Smooth muscle cell (in vitro differentiated cells): ENCODE measurements at regions not wholly inside any gene's neighbourhood (a gene's known extent, or its start where the extent isn't known, plus 50 kb on each side); places are given as distances from the start of the nearest gene placed in this dataset.

ENCODE experiments used
- DNase-seq: peaks from one replicate; lab custom pipeline; 2025; ENCODE audit not compliant: unreplicated experiment; lab: John Stamatoyannopoulos, UW
- H2AFZ ChIP-seq: fragments of 200-600 bp; sonication (generic); 2 replicates; pipeline ENCODE4 v1.6.0; 2016; ENCODE audit warnings: antibody characterized with exemption, low read depth, mild to moderate bottlenecking
- H3F3A ChIP-seq: fragments of 200-600 bp; sonication (generic); 2 replicates; pipeline ENCODE4 v1.6.0; 2017; ENCODE audit warnings: antibody characterized with exemption, low read depth
- H3K27ac ChIP-seq: fragments of 200-600 bp; sonication (generic); 2 replicates; pipeline ENCODE4 v1.5.1; 2016; ENCODE audit warnings: low read depth, mild to moderate bottlenecking
- H3K27me3 ChIP-seq: fragments of 200-600 bp; sonication (generic); 2 replicates; pipeline ENCODE4 v1.6.1; 2016; ENCODE audit warnings: low read depth, mild to moderate bottlenecking
- H3K36me3 ChIP-seq: fragments of 200-600 bp; sonication (generic); 2 replicates; pipeline ENCODE4 v1.5.1; 2016; ENCODE audit warnings: low read depth
- H3K4me1 ChIP-seq: fragments of 200-600 bp; sonication (generic); 2 replicates; pipeline ENCODE4 v1.5.1; 2016; ENCODE audit warnings: low read depth
- H3K4me2 ChIP-seq: fragments of 200-600 bp; sonication (generic); 2 replicates; pipeline ENCODE4 v1.6.0; 2016; ENCODE audit warnings: mild to moderate bottlenecking
- H3K4me3 ChIP-seq: fragments of 200-600 bp; sonication (generic); 2 replicates; pipeline ENCODE4 v1.5.1; 2016; ENCODE audit warnings: mild to moderate bottlenecking
- H3K79me2 ChIP-seq: fragments of 200-600 bp; sonication (generic); 2 replicates; pipeline ENCODE4 v1.6.0; 2016; ENCODE audit warnings: low read depth, mild to moderate bottlenecking
- H3K9ac ChIP-seq: fragments of 200-600 bp; sonication (generic); 2 replicates; pipeline ENCODE4 v1.6.0; 2016; ENCODE audit warnings: low read depth
- H3K9me3 ChIP-seq: fragments of 200-600 bp; sonication (generic); replicated peaks from 2 replicates; pipeline ENCODE4 v1.5.1; 2016; ENCODE audit warnings: low read depth
- H4K20me1 ChIP-seq: fragments of 200-600 bp; sonication (generic); 2 replicates; pipeline ENCODE4 v1.6.0; 2016; ENCODE audit warnings: low read depth
- CTCF ChIP-seq: fragments of 200-600 bp; sonication (generic); IDR thresholded peaks from 2 replicates; pipeline ENCODE4 v1.5.1; 2017; ENCODE audit warnings: borderline replicate concordance, mild to moderate bottlenecking, antibody characterized with exemption; ENCODE audit not compliant: insufficient read depth, poor library complexity, severe bottlenecking
- WGBS: methylation state at CpG from one replicate; pipeline ENCODE4 v1.1.7; 2016; ENCODE audit warnings: low lambda C conversion rate; 5-methylcytosine and 5-hydroxymethylcytosine counted together

- Histone ChIP-seq H3F3A (peaks cover 5% of the 10 kb centered on the region), H2AFZ (no peak overlapping the region), H3K27me3 (no peaks in the 10 kb centered on the region), H3K4me3 (no peak overlapping the region), H4K20me1 (no peaks in the 10 kb centered on the region), H3K27ac (peak overlapping the region; percentile 75), H3K9ac (peak overlapping the region; percentile 48), H3K9me3 (no peaks in the 10 kb centered on the region), H3K4me2 (no peak overlapping the region), H3K36me3 (no peaks in the 10 kb centered on the region), H3K4me1 (peaks cover 5% of the 10 kb centered on the region), H3K79me2 (no peaks in the 10 kb centered on the region)
- no peak for DNase-seq
- whole genome bisulfite sequencing, result 78% methylated on average over 8 of the region's 8 CpGs
- no peak for TF ChIP-seq CTCF
Observed at GRCh38 chr7:46651561-46652088, 730.6 kb upstream of the IGFBP3 start.

GRCh38 chr7:46651070-46651469 lies 730.0 kb upstream of the IGFBP3 start:
- Histone ChIP-seq H3K9ac (no peak overlapping the region), H3F3A (peaks cover 5% of the 10 kb centered on the region), H3K27ac (peak overlapping the region; percentile 75), H3K4me1 (peaks cover 5% of the 10 kb centered on the region), H3K36me3 (no peaks in the 10 kb centered on the region), H3K79me2 (no peaks in the 10 kb centered on the region), H3K27me3 (no peaks in the 10 kb centered on the region), H3K4me3 (no peak overlapping the region), H2AFZ (no peak overlapping the region), H4K20me1 (no peaks in the 10 kb centered on the region), H3K4me2 (no peak overlapping the region), H3K9me3 (no peaks in the 10 kb centered on the region)
- DNase-seq, result no peak
- TF ChIP-seq CTCF, result no peak
- WGBS, result 49% methylated on average over 2 of the region's 2 CpGs

GRCh38 chr7:46649876-46650275 lies 728.8 kb upstream of the IGFBP3 start:
- no peaks in the 10 kb centered on the region for H3K27me3 ChIP-seq
- H3K4me1 ChIP-seq, result peaks cover 5% of the 10 kb centered on the region
- H2AFZ ChIP-seq, result peak overlapping the region; percentile 31
- no peak for TF ChIP-seq CTCF
- no peaks in the 10 kb centered on the region for H3K36me3 ChIP-seq
- no peak overlapping the region for H3K27ac ChIP-seq
- H3K4me3 ChIP-seq, result no peak overlapping the region
- no peak overlapping the region for H3K9ac ChIP-seq
- DNase-seq, result no peak
- H3K79me2 ChIP-seq, result no peaks in the 10 kb centered on the region
- H3F3A ChIP-seq, result peaks cover 5% of the 10 kb centered on the region
- no peaks in the 10 kb centered on the region for H4K20me1 ChIP-seq
- 25% methylated on average over 2 of the region's 2 CpGs for WGBS
- H3K9me3 ChIP-seq, result no peaks in the 10 kb centered on the region
- H3K4me2 ChIP-seq, result peak overlapping the region; percentile 42
